Brain microvascular endothelial cell (primary cell): ENCODE measurements at regions not wholly inside any gene's neighbourhood (a gene's known extent, or its start where the extent isn't known, plus 50 kb on each side); places are given as distances from the start of the nearest gene placed in this dataset.

Source experiments
- DNase-seq: peaks from one replicate; pipeline ENCODE4 v3.0.0-alpha.2; 2020
- H3K27ac ChIP-seq: fragments of 250-450 bp; sonication (Bioruptor Pico); 2 replicates; pipeline ENCODE4 v1.5.1; 2020; ENCODE audit warnings: mild to moderate bottlenecking, moderate library complexity
- H3K27me3 ChIP-seq: fragments of 250-450 bp; sonication (Bioruptor Pico); replicated peaks from 2 replicates; pipeline ENCODE4 v1.5.1; 2020; ENCODE audit warnings: mild to moderate bottlenecking
- H3K36me3 ChIP-seq: fragments of 250-450 bp; sonication (Bioruptor Pico); replicated peaks from 2 replicates; pipeline ENCODE4 v1.5.1; 2020; ENCODE audit warnings: mild to moderate bottlenecking
- H3K4me3 ChIP-seq: 2 replicates; pipeline ENCODE4 v1.5.1; 2011; ENCODE audit warnings: low read depth, mild to moderate bottlenecking, control low read depth, low read length, moderate library complexity
- CTCF ChIP-seq: IDR thresholded peaks from 2 replicates; pipeline ENCODE4 v1.5.1; 2011; ENCODE audit warnings: low read depth, mild to moderate bottlenecking, moderate library complexity, low read length, control low read depth, inconsistent platforms; ENCODE audit errors: missing control alignments
- in situ Hi-C: cut with HindIII; loops from 2 replicates; pipeline ENCODE4 v1.10.0; 2017; ENCODE audit warnings: low sequenced_read_pairs, low pct_ligation_motif_present

- in situ Hi-C loops: no loop called here
- Histone ChIP-seq H3K27me3 (no peaks in the 10 kb centered on the region), H3K4me3 (no peak overlapping the region), H3K36me3 (no peaks in the 10 kb centered on the region), H3K27ac (no peak overlapping the region)
- TF ChIP-seq CTCF: no peak
- no peak for DNase-seq
Observed at GRCh38 chr13:69571606-69572323, 535.9 kb upstream of the ATXN8OS start.

- Histone ChIP-seq H3K27ac (no peak overlapping the region), H3K4me3 (no peak overlapping the region), H3K36me3 (no peaks in the 10 kb centered on the region), H3K27me3 (no peaks in the 10 kb centered on the region)
- in situ Hi-C loops: no loop called here
- TF ChIP-seq CTCF: no peak
- DNase-seq: no peak
Observed at GRCh38 chr13:69567514-69567913, 540.1 kb upstream of the ATXN8OS start.

- no peaks in the 10 kb centered on the region for H3K36me3 ChIP-seq
- no peak for TF ChIP-seq CTCF
- no peak overlapping the region for H3K27ac ChIP-seq
- H3K27me3 ChIP-seq: no peaks in the 10 kb centered on the region
- no peak for DNase-seq
- in situ Hi-C loops: no loop called here
- no peak overlapping the region for H3K4me3 ChIP-seq
Observed at GRCh38 chr13:69566104-69566716, 541.4 kb upstream of the ATXN8OS start.

- Histone ChIP-seq H3K27ac (no peak overlapping the region), H3K4me3 (no peak overlapping the region), H3K27me3 (no peaks in the 10 kb centered on the region), H3K36me3 (no peaks in the 10 kb centered on the region)
- peak; percentile 14 for DNase-seq
- in situ Hi-C loops: no loop called here
- peak; percentile 49 for TF ChIP-seq CTCF
Observed at GRCh38 chr13:69565334-69565733, 542.3 kb upstream of the ATXN8OS start.

- no peak overlapping the region for H3K4me3 ChIP-seq
- no peaks in the 10 kb centered on the region for H3K27me3 ChIP-seq
- no peak for TF ChIP-seq CTCF
- H3K36me3 ChIP-seq: no peaks in the 10 kb centered on the region
- H3K27ac ChIP-seq: no peak overlapping the region
- in situ Hi-C loops: no loop called here
- DNase-seq: no peak
Observed at GRCh38 chr13:69556540-69557196, 551.0 kb upstream of the ATXN8OS start.
